Stimulated activated CD8-positive, alpha-beta memory T cell treated with anti-CD3 and anti-CD28 coated beads, Interleukin-4, amount 100 ng/mL, for 4 hours (primary cell): ENCODE measurements at regions not wholly inside any gene's neighbourhood (a gene's known extent, or its start where the extent isn't known, plus 50 kb on each side); places are given as distances from the start of the nearest gene placed in this dataset.

Experiments
- DNase-seq, 2 donors: peaks; one replicate each; pipeline ENCODE4 v3.0.0-alpha.2; 2020; ENCODE audit warnings: low read depth in 2 of 2, low spot score in 1 of 2

- no peak for DNase-seq
These were observed 262.0 kb upstream of the TRPM3 start for GRCh38 chr9:71383308-71383940.

GRCh38 chr9:71368157-71368556, 246.7 kb upstream of the TRPM3 start:
- no peak for DNase-seq

GRCh38 chr9:71364186-71364955, 242.9 kb upstream of the TRPM3 start:
- no peak for DNase-seq

GRCh38 chr9:71363286-71363961, 242.0 kb upstream of the TRPM3 start:
- DNase-seq = no peak

- no peak for DNase-seq
These were observed 239.9 kb upstream of the TRPM3 start for GRCh38 chr9:71361357-71361756.

GRCh38 chr9:71357346-71357745, 235.9 kb upstream of the TRPM3 start:
- no peak for DNase-seq

- no peak for DNase-seq
These were observed 234.5 kb upstream of the TRPM3 start for GRCh38 chr9:71355884-71356283.

GRCh38 chr9:71353720-71354119, 232.3 kb upstream of the TRPM3 start:
- no peak for DNase-seq

- DNase-seq = no peak
These were observed 231.4 kb upstream of the TRPM3 start for GRCh38 chr9:71352837-71353236.

GRCh38 chr9:71349218-71349617, 227.8 kb upstream of the TRPM3 start:
- DNase-seq = no peak

- no peak for DNase-seq
These were observed 211.9 kb upstream of the TRPM3 start for GRCh38 chr9:71333321-71333720.

GRCh38 chr9:71331603-71332002, 210.2 kb upstream of the TRPM3 start:
- no peak for DNase-seq

- no peak for DNase-seq
These were observed 208.5 kb upstream of the TRPM3 start for GRCh38 chr9:71329873-71330272.

- no peak for DNase-seq
These were observed 204.9 kb upstream of the TRPM3 start for GRCh38 chr9:71326360-71326759.

- DNase-seq = no peak
These were observed 201.9 kb upstream of the TRPM3 start for GRCh38 chr9:71323357-71323756.

GRCh38 chr9:71322311-71322710, 200.9 kb upstream of the TRPM3 start:
- DNase-seq = no peak

- no peak for DNase-seq
These were observed 187.0 kb upstream of the TRPM3 start for GRCh38 chr9:71308454-71308853.

GRCh38 chr9:71306134-71306533, 184.7 kb upstream of the TRPM3 start:
- no peak for DNase-seq

- no peak for DNase-seq
These were observed 181.9 kb upstream of the TRPM3 start for GRCh38 chr9:71303351-71303750.

- no peak for DNase-seq
These were observed 181.4 kb upstream of the TRPM3 start for GRCh38 chr9:71302776-71303175.

GRCh38 chr9:71295928-71296327, 174.5 kb upstream of the TRPM3 start:
- no peak for DNase-seq

GRCh38 chr9:71286146-71286545, 164.7 kb upstream of the TRPM3 start:
- DNase-seq = no peak
